ENCODE measurements at regions not wholly inside any gene's neighbourhood (a gene's known extent, or its start where the extent isn't known, plus 50 kb on each side); places are given as distances from the start of the nearest gene placed in this dataset.

GRCh38 chr4:127449449-127449848 is 183.3 kb upstream of the INTU start:
- H4K20me1 ChIP-seq (ENCODE audit: insufficient read depth, low read length), result no peaks in the 10 kb centered on the region
- no peaks in the 10 kb centered on the region for H3K27me3 ChIP-seq (replicated peaks; ENCODE audit: insufficient read depth, low read length)
- H3K4me2 ChIP-seq (ENCODE audit: low read depth, low read length), result no peak overlapping the region
- H3K9me3 ChIP-seq (replicated peaks; ENCODE audit: insufficient read depth, low read length), result no peaks in the 10 kb centered on the region
- H3K27ac ChIP-seq (ENCODE audit: low read length), result no peak overlapping the region
- no peaks in the 10 kb centered on the region for H3K9me2 ChIP-seq (replicated peaks; ENCODE audit: insufficient read depth, low read length)
- H3K4me3 ChIP-seq (ENCODE audit: low read length), result no peak overlapping the region
- H3F3A ChIP-seq (ENCODE audit: insufficient read depth, low read length), result no peaks in the 10 kb centered on the region
- TF ChIP-seq CTCF (IDR thresholded peaks at IDR 0.05; ENCODE audit: low read length), result no peak
- TF ChIP-seq EZH2 (optimal IDR thresholded peaks at IDR 0.05; ENCODE audit: low read depth, low read length), result no peak
- TF ChIP-seq EZH2phosphoT487 (IDR thresholded peaks at IDR 0.05; ENCODE audit: low read length), result no peak
- no peak overlapping the region for H3K9ac ChIP-seq (ENCODE audit: low read length)
- H3K79me2 ChIP-seq (ENCODE audit: low read length), result no peaks in the 10 kb centered on the region
- DNase-seq, result no peak
- no peaks in the 10 kb centered on the region for H3K36me3 ChIP-seq (replicated peaks; ENCODE audit: insufficient read depth, low read length)
- no peaks in the 10 kb centered on the region for H3K4me1 ChIP-seq (ENCODE audit: low read length)
- H2AFZ ChIP-seq (ENCODE audit: low read length), result no peak overlapping the region

GRCh38 chr4:127450276-127450675 is 182.5 kb upstream of the INTU start:
- Histone ChIP-seq H3K9ac (ENCODE audit: low read length) (no peak overlapping the region), H2AFZ (ENCODE audit: low read length) (no peak overlapping the region), H3K4me2 (ENCODE audit: low read depth, low read length) (no peak overlapping the region), H3K9me2 (replicated peaks; ENCODE audit: insufficient read depth, low read length) (no peaks in the 10 kb centered on the region), H3K79me2 (ENCODE audit: low read length) (no peaks in the 10 kb centered on the region), H3F3A (ENCODE audit: insufficient read depth, low read length) (no peaks in the 10 kb centered on the region), H3K4me3 (ENCODE audit: low read length) (no peak overlapping the region), H3K27me3 (replicated peaks; ENCODE audit: insufficient read depth, low read length) (no peaks in the 10 kb centered on the region), H3K9me3 (replicated peaks; ENCODE audit: insufficient read depth, low read length) (no peaks in the 10 kb centered on the region), H3K36me3 (replicated peaks; ENCODE audit: insufficient read depth, low read length) (no peaks in the 10 kb centered on the region), H4K20me1 (ENCODE audit: insufficient read depth, low read length) (no peaks in the 10 kb centered on the region), H3K4me1 (ENCODE audit: low read length) (no peaks in the 10 kb centered on the region), H3K27ac (ENCODE audit: low read length) (no peak overlapping the region)
- no peak for DNase-seq
- no peak for TF ChIP-seq EZH2phosphoT487 (IDR thresholded peaks at IDR 0.05; ENCODE audit: low read length)
- TF ChIP-seq EZH2 (optimal IDR thresholded peaks at IDR 0.05; ENCODE audit: low read depth, low read length), result no peak
- TF ChIP-seq CTCF (IDR thresholded peaks at IDR 0.05; ENCODE audit: low read length), result no peak

- Histone ChIP-seq H3K36me3 (replicated peaks; ENCODE audit: insufficient read depth, low read length) (no peaks in the 10 kb centered on the region), H4K20me1 (ENCODE audit: insufficient read depth, low read length) (no peaks in the 10 kb centered on the region), H3K9me2 (replicated peaks; ENCODE audit: insufficient read depth, low read length) (no peaks in the 10 kb centered on the region), H3K27me3 (replicated peaks; ENCODE audit: insufficient read depth, low read length) (no peaks in the 10 kb centered on the region), H3K4me1 (ENCODE audit: low read length) (no peaks in the 10 kb centered on the region), H3F3A (ENCODE audit: insufficient read depth, low read length) (no peaks in the 10 kb centered on the region), H3K79me2 (ENCODE audit: low read length) (no peaks in the 10 kb centered on the region), H3K4me2 (ENCODE audit: low read depth, low read length) (no peak overlapping the region), H2AFZ (ENCODE audit: low read length) (no peak overlapping the region), H3K9me3 (replicated peaks; ENCODE audit: insufficient read depth, low read length) (no peaks in the 10 kb centered on the region), H3K27ac (ENCODE audit: low read length) (no peak overlapping the region), H3K4me3 (ENCODE audit: low read length) (no peak overlapping the region), H3K9ac (ENCODE audit: low read length) (no peak overlapping the region)
- no peak for DNase-seq
- TF ChIP-seq EZH2 (optimal IDR thresholded peaks at IDR 0.05; ENCODE audit: low read depth, low read length), result no peak
- TF ChIP-seq EZH2phosphoT487 (IDR thresholded peaks at IDR 0.05; ENCODE audit: low read length), result no peak
- no peak for TF ChIP-seq CTCF (IDR thresholded peaks at IDR 0.05; ENCODE audit: low read length)
These were observed 168.9 kb upstream of the INTU start for GRCh38 chr4:127463883-127464282.
